MM.1S (cell line): ENCODE measurements at regions not wholly inside any gene's neighbourhood (a gene's known extent, or its start where the extent isn't known, plus 50 kb on each side); places are given as distances from the start of the nearest gene placed in this dataset.

Experiments used
- DNase-seq: peaks from one replicate; pipeline ENCODE4 v3.0.0-alpha.2; 2015
- H2AFZ ChIP-seq: fragments of 300-600 bp; sonication (generic); 2 replicates; pipeline ENCODE4 v1.6.0; 2016; ENCODE audit warnings: antibody characterized with exemption, low read length
- H3F3A ChIP-seq: fragments of 300-600 bp; sonication (generic); 2 replicates; pipeline ENCODE4 v1.6.1; 2016; ENCODE audit warnings: mild to moderate bottlenecking, antibody characterized with exemption, low read length, moderate library complexity, mixed read lengths; ENCODE audit not compliant: insufficient read depth
- H3K27ac ChIP-seq: fragments of 300-600 bp; sonication (generic); 2 replicates; pipeline ENCODE4 v1.5.1; 2016; ENCODE audit warnings: mild to moderate bottlenecking, low read length
- H3K27me3 ChIP-seq: fragments of 300-600 bp; sonication (generic); replicated peaks from 2 replicates; pipeline ENCODE4 v1.6.0; 2016; ENCODE audit warnings: low read length; ENCODE audit not compliant: insufficient read depth
- H3K36me3 ChIP-seq: fragments of 300-600 bp; sonication (generic); replicated peaks from 2 replicates; pipeline ENCODE4 v1.6.1; 2016; ENCODE audit warnings: mild to moderate bottlenecking, low read length, mixed read lengths; ENCODE audit not compliant: insufficient read depth
- H3K4me1 ChIP-seq: fragments of 300-600 bp; sonication (generic); 2 replicates; pipeline ENCODE4 v1.6.1; 2016; ENCODE audit warnings: low read length, mixed read lengths
- H3K4me2 ChIP-seq: fragments of 300-600 bp; sonication (generic); 2 replicates; pipeline ENCODE4 v1.6.0; 2016; ENCODE audit warnings: low read depth, low read length
- H3K4me3 ChIP-seq: fragments of 300-600 bp; sonication (generic); 2 replicates; pipeline ENCODE4 v1.5.1; 2016; ENCODE audit warnings: low read length, mixed read lengths
- H3K79me2 ChIP-seq: fragments of 300-600 bp; sonication (generic); 2 replicates; pipeline ENCODE4 v1.6.1; 2016; ENCODE audit warnings: mixed run types, low read length, mixed read lengths
- H3K9ac ChIP-seq: fragments of 300-600 bp; sonication (generic); 2 replicates; pipeline ENCODE4 v1.6.1; 2016; ENCODE audit warnings: low read length, mixed read lengths
- H3K9me2 ChIP-seq: fragments of 300-600 bp; sonication (generic); replicated peaks from 2 replicates; pipeline ENCODE4 v1.6.1; 2016; ENCODE audit warnings: mild to moderate bottlenecking, low read length, mixed read lengths; ENCODE audit not compliant: insufficient read depth
- H3K9me3 ChIP-seq: fragments of 300-600 bp; sonication (generic); replicated peaks from 2 replicates; pipeline ENCODE4 v1.6.1; 2016; ENCODE audit warnings: mild to moderate bottlenecking, low read length, mixed read lengths; ENCODE audit not compliant: insufficient read depth
- H4K20me1 ChIP-seq: fragments of 300-600 bp; sonication (generic); 2 replicates; pipeline ENCODE4 v1.6.1; 2016; ENCODE audit warnings: mild to moderate bottlenecking, low read length, moderate library complexity, mixed read lengths; ENCODE audit not compliant: insufficient read depth
- CTCF ChIP-seq: fragments of 300-600 bp; sonication (generic); IDR thresholded peaks from 2 replicates; pipeline ENCODE4 v1.5.1; 2016; ENCODE audit warnings: antibody characterized with exemption, low read length, mixed read lengths
- EZH2 ChIP-seq: fragments of 300-600 bp; sonication (generic); optimal IDR thresholded peaks from 2 replicates; pipeline ENCODE3; 2017; ENCODE audit warnings: low read depth, mild to moderate bottlenecking, antibody characterized with exemption, low read length, mixed read lengths
- EZH2phosphoT487 ChIP-seq: fragments of 300-600 bp; sonication (generic); IDR thresholded peaks from 2 replicates; pipeline ENCODE4 v1.6.1; 2018; ENCODE audit warnings: antibody characterized with exemption, low read length

- Histone ChIP-seq H3K9me2 (no peaks in the 10 kb centered on the region), H3K4me2 (no peak overlapping the region), H3F3A (no peaks in the 10 kb centered on the region), H3K4me1 (no peaks in the 10 kb centered on the region), H3K27me3 (no peaks in the 10 kb centered on the region), H3K36me3 (no peaks in the 10 kb centered on the region), H3K9ac (no peak overlapping the region), H3K4me3 (no peak overlapping the region), H3K9me3 (no peaks in the 10 kb centered on the region), H2AFZ (no peak overlapping the region), H4K20me1 (no peaks in the 10 kb centered on the region), H3K27ac (no peak overlapping the region), H3K79me2 (no peaks in the 10 kb centered on the region)
- DNase-seq: no peak
- TF ChIP-seq EZH2phosphoT487 (no peak), CTCF (no peak), EZH2 (no peak)
Measured at GRCh38 chr6:12421596-12421995, 131.4 kb downstream of the EDN1 start.

GRCh38 chr6:12422848-12423247, 132.7 kb downstream of the EDN1 start:
- no peak overlapping the region for H3K27ac ChIP-seq
- H3K4me3 ChIP-seq: no peak overlapping the region
- no peaks in the 10 kb centered on the region for H3K27me3 ChIP-seq
- no peaks in the 10 kb centered on the region for H3F3A ChIP-seq
- H3K9ac ChIP-seq: no peak overlapping the region
- no peak overlapping the region for H3K4me2 ChIP-seq
- no peaks in the 10 kb centered on the region for H3K79me2 ChIP-seq
- H3K36me3 ChIP-seq: no peaks in the 10 kb centered on the region
- H3K9me2 ChIP-seq: no peaks in the 10 kb centered on the region
- TF ChIP-seq EZH2 (no peak), EZH2phosphoT487 (no peak), CTCF (no peak)
- H2AFZ ChIP-seq: no peak overlapping the region
- H3K4me1 ChIP-seq: no peaks in the 10 kb centered on the region
- DNase-seq: no peak
- no peaks in the 10 kb centered on the region for H4K20me1 ChIP-seq
- H3K9me3 ChIP-seq: no peaks in the 10 kb centered on the region

GRCh38 chr6:12423832-12424231, 133.7 kb downstream of the EDN1 start:
- Histone ChIP-seq H4K20me1 (no peaks in the 10 kb centered on the region), H3K9me2 (no peaks in the 10 kb centered on the region), H3K27ac (no peak overlapping the region), H3K79me2 (no peaks in the 10 kb centered on the region), H3K9me3 (no peaks in the 10 kb centered on the region), H3K27me3 (no peaks in the 10 kb centered on the region), H2AFZ (no peak overlapping the region), H3F3A (no peaks in the 10 kb centered on the region), H3K4me2 (no peak overlapping the region), H3K4me3 (no peak overlapping the region), H3K9ac (no peak overlapping the region), H3K4me1 (no peaks in the 10 kb centered on the region), H3K36me3 (no peaks in the 10 kb centered on the region)
- no peak for DNase-seq
- TF ChIP-seq EZH2: no peak
- no peak for TF ChIP-seq CTCF
- no peak for TF ChIP-seq EZH2phosphoT487
